HG02943 (cell line): ENCODE measurements at regions not wholly inside any gene's neighbourhood (a gene's known extent, or its start where the extent isn't known, plus 50 kb on each side); places are given as distances from the start of the nearest gene placed in this dataset.
A peak's percentile ranks its signal among the peaks of the same experiment; 100 is the strongest.
"Not testable (repeated sequence)": the region's sequence is repeated elsewhere in the genome, so short reads cannot be mapped to it uniquely, and the experiment has no call there.

ENCODE experiments used
- ATAC-seq: cut with Tn5 transposase; IDR thresholded peaks from one replicate; pipeline ENCODE4 v1.9.1; 2021; ENCODE audit warnings: mild to moderate bottlenecking, low read depth, moderate library complexity; ENCODE audit not compliant: unreplicated experiment

DNA sequence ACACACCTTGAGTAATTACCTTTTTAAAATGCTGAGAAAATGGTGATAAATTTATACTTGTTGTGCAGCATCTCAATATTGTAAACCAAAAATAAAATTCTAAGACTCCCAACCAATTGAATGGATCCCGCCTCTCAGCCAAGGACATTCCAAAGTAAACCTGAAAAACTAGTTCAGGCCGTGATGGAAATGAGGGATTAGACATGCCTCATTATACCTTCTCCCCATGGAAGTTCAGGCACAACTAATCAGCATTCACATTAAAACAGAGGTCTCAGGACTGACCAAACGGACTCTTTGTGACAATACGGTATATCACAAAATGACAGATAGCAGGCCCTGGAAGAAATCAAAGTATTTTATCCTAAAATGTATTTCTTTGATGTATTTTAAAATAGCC, 907.4 kb upstream of the RAG2 start:
- ATAC-seq, result no peak

DNA sequence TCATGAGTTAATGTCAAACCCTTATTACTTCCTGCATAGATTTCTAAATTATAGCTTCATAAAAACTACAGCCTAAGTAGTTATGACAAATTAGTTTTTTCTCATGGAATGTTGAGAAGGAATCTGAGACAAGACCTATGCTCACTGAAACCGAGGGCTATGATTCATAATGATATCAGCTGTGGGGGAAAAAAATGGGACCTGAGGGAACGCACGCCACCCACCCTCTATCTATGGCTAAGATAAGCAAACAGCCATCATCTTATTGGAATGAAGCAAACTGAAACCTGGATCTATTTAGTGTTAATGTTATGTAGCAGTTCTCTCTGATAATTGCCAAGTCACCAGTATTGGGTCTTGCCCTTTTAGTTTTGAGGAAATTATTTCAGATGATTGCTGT, 906.9 kb upstream of the RAG2 start:
- no peak for ATAC-seq

DNA sequence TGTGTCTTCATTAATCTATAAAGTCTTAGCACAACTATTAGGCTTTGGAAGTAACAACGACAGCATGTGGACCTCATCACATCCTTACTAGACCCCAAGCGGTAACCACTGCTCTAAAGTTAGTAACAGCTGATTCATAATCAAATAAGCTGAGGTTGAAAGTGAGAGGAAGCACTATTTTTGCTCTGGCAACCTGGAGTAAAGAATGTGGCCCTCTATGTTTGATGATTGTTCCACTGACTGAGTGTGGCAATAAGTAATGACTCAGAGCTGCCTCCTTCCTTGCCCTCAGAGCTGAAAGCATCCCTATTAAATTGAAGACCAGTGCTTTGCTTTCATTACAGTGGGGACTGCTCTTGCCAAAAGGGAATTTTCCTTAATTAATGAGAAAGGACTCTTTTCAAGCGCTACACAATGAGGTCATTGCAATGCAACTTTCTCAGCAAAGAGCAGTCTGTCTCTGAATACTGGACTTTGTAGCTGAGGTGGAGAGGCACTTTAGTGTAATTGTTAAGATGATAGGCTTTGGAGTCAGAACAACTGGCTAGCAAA, 906.1 kb upstream of the RAG2 start:
- ATAC-seq, result peak; percentile 85

GRCh38 chr11:37503411-37504059, 905.5 kb upstream of the RAG2 start:
- ATAC-seq, result peak; percentile 36

DNA sequence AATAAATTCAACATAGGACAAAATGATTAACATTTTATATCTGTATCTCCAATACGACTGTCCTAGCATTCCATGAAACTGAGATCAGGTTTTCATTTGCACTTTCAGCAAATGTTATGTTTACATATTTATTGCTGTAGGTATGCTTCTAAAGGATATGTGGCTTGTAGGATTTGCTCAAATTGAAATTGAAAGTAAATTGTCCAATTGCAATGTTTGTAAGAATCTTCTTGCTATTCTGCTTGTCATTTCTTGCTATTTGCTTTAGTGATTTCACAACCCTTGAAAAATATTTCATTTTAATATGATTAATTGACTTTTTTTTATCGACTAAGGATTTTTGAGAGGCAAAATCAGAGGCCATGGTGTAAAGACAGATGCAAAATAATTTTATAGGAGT, 904.2 kb upstream of the RAG2 start:
- no peak for ATAC-seq

DNA sequence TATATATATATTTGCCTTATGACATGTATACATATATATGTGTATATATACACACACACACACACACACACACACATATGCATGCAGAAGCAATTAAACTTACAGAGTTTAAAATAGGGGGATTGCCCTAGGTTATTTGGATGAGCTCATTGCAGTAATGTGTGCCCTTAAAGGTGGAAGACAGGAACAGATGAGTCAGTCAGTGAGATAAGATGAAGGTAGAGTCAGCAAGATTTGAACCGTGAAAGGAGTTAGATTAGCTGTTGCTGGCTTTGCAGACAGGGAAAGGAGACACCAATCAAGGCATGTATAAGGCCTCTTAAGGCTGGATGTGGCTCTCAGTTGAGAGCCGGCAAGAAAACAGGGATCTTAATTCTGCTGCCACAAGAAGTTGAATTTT, 902.4 kb upstream of the RAG2 start:
- no peak for ATAC-seq

- no peak for ATAC-seq
These were observed 899.3 kb upstream of the RAG2 start for GRCh38 chr11:37497326-37497725.

- no peak for ATAC-seq
These were observed 898.2 kb upstream of the RAG2 start for GRCh38 chr11:37496201-37496600.

DNA sequence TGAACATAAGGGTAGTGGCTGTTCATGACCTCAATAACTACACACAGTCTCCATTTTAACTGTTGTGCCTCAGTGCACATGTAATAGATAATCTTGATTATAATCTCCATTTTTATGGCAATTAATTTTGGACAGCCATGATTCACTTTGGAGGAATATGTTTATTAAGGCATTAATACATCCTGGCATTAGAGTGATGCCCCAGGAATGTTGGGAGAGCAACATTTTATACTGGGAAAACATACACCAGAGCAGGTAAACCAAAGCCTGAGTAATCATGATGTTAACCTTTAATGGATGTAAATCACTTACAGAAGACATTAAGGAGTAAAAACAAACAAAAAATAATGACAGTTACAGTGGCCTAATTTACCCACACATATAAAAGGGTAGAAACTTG, 886.3 kb upstream of the RAG2 start:
- no peak for ATAC-seq

DNA sequence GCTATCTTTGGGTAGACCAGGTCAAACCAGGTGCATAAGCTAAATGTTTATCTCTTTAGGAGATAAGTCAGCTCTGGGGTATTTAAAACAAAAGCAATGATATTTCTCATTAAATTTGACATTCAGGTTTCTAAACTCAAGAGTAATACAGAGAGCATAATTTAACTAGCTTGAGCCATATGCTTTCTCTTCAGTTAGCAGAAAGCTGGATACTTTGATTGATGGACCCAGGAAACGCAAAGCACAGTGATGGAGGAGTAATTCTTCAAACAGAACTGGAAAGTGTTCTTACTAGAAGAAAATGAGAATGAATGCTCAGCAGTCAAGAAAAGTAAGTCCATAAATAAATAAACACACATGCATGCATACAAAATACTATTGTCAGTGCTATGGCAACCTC, 885.7 kb upstream of the RAG2 start:
- no peak for ATAC-seq

DNA sequence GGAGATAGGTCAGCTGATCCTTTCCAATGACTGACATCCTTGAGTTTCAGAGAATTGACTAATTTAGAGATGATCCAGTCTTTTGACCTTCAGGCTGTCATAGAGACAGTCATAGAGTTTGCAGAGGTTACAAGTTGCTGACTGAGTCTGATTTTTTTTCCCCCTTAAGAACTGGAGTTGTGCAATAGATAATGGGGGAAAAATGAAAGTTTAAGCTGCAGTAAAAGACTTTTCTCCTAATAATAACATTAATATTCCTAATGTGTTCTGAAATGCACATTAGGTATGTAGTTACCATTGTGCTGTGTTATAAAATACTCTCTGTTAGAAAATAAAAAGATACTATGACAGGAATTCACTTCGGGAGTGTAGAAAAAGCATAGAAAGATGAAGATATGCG, 876.9 kb upstream of the RAG2 start:
- ATAC-seq, result no peak

DNA sequence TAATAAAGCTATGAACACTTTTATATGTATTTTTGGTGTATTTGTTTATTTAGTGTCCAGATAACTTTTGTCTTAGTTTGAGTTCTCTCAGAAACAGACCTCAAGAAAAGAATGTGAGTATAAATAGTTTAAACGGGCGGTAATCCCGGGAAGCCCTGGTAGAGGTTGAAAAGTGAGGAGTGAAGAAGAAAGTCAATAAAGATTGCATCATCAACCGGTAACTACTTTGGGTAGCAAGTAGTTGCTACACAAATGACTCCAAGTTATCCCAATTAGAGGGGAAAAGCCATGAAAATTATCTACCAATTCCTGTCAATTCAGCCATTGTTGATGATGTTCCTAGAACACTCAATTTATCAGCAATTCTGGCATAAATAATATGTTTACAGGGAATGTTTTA, 870.3 kb upstream of the RAG2 start:
- ATAC-seq, result no peak

DNA sequence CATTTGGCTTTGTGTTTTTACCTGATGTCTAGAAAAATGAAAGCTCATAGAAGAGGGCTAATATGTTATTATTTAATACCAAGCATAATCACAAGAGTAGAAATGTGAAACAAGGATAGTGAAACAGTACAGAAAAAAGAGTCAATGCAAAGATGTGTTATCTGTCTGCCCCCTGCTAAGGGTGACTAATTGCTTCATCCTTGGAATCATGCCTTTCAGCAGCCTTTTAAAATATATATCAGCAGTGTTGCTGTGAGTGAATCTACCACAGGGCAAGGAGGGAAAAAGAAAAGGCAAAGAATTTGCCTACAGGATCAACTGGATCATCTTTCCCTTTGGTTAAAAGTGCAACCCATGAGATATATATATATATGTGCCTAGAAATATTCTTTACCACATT, 867.2 kb upstream of the RAG2 start:
- no peak for ATAC-seq

GRCh38 chr11:37459456-37459855, 861.4 kb upstream of the RAG2 start:
- ATAC-seq, result no peak

- ATAC-seq, result no peak
These were observed 858.7 kb upstream of the RAG2 start for GRCh38 chr11:37456746-37457145.

DNA sequence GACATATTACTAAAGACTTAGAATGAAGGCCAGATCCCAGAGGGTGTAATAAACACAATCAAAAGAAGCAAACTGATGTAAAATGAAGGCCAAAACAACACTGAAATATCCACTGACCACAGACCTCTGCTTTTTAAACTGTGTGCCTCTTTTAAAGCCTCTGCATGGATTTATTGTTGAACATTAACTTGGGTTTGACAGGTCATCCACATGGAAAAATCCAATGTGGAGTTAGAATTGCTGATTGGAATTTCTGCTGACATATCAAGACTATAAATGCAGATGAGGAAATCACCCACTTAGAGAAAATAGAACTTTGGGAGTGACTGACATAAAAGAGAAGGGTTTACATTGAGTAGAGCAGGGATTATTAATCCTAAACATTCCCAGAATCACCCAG, 853.9 kb upstream of the RAG2 start:
- no peak for ATAC-seq

- no peak for ATAC-seq
These were observed 852.6 kb upstream of the RAG2 start for GRCh38 chr11:37450613-37451012.

- no peak for ATAC-seq
These were observed 851.1 kb upstream of the RAG2 start for GRCh38 chr11:37449146-37449545.

- no peak for ATAC-seq
These were observed 844.5 kb upstream of the RAG2 start for GRCh38 chr11:37442576-37442975.

DNA sequence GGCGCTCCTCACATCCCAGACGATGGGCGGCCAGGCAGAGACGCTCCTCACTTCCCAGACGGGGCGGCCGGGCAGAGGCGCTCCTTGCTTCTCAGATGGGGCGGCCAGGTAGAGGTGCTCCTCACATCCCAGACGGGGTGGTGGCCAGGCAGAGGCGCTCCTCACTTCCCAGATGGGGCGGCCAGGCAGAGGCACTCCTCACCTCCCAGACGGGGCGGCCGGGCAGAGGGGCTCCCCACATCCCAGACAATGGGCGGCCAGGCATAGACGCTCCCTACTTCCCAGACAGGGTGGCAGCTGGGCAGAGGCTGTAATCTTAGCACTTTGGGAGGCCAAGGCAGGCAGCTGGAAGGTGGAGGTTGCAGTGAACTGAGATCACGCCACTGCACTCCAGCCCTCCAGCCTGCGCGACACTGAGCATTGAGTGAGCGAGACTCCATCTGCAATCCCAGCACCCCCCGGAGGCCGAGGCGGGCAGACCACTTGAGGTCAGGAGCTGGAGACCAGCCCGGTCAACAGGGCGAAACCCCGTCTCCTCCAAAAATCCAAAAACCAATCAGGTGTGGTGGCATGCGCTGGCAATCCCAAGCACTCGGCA, 833.7 kb upstream of the RAG2 start:
- not testable (repeated sequence) for ATAC-seq

DNA sequence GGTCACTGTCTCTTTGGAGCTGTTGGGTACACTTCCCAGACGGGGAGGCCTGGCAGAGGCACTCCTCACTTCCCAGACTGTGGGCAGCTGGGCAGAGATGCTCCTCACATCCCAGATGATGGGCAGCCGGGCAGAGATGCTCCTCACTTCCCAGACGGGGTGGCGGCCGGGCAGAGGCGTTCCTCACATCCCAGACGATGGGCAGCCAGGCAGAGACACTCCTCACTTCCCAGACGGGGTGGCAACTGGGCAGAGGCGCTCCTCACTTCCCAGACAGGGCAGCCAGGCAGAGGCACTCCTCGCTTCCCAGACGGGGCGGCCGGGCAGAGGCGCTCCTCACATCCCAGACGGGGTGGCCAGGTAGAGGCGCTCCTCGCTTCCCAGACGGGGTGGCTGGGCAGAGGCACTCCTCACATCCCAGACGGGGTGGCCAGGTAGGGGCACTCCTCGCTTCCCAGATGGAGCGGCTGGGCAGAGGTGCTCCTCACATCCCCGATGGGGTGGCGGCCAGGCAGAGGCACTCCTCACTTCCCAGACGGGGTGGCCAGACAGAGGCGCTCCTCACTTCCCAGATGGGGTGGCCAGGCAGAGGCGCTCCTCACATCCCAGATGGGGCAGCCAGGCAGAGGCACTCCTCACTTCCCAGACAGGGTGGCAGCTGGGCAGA, 833.1 kb upstream of the RAG2 start:
- ATAC-seq, result not testable (repeated sequence)

DNA sequence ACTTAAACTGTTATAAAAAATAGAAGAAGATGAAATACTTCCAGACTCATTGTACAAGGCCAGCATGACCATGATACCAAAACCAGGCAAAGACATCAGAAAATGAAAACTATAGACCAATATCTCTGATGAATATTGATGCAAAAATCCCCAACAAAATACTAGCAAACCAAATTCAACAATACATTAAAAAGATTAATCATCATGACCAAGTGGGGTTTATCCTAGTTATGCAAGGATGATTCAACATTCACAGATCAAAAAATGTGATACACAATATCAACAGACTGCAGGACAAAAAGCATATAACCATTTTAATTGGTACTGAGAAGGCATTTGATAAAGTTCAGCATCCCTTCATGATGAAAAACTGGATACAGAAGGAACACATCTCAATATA, 824.5 kb upstream of the RAG2 start:
- no peak for ATAC-seq
